IMR-90 (cell line): ENCODE measurements at regions not wholly inside any gene's neighbourhood (a gene's known extent, or its start where the extent isn't known, plus 50 kb on each side); places are given as distances from the start of the nearest gene placed in this dataset.

Source experiments
- ATAC-seq: fragments of 200-7000 bp; cut with Tn5 transposase; 2 replicates; pipeline ENCODE4 v1.9.1; 2020; ENCODE audit warnings: low read depth, mild to moderate bottlenecking, moderate library complexity
- BruUV-seq: library from RNA; stranded (reverse); fragments of 400-500 nt; replicated peaks from 2 replicates; lab custom pipeline; 2021; lab: Mats Ljungman, UMichigan
- CTCF ChIA-PET: fragments of 300-600 bp; formaldehyde crosslinking; extraction: SDS; loops from one replicate; lab custom pipeline; 2021; ENCODE audit warnings: antibody characterized with exemption; lab: Yijun Ruan, JAX
- POLR2A ChIA-PET: fragments of 300-600 bp; sonication (Branson Sonifier 250); formaldehyde crosslinking; loops from one replicate; lab custom pipeline; 2022; ENCODE audit warnings: antibody characterized with exemption; ENCODE audit not compliant: unreplicated experiment; lab: Charles Lee
- DNase-seq: peaks from one replicate; pipeline ENCODE4 v3.0.0; 2013
- H2AFZ ChIP-seq: replicated peaks from 2 replicates; pipeline ENCODE3; 2013; ENCODE audit warnings: low read length, mild to moderate bottlenecking; ENCODE audit not compliant: poor library complexity
- H2AK5ac ChIP-seq: 2 replicates; pipeline ENCODE4 v1.6.1; 2013; ENCODE audit warnings: low read depth, low read length, inconsistent platforms
- H2AK9ac ChIP-seq: replicated peaks from 2 replicates; pipeline ENCODE3; 2013; ENCODE audit warnings: mild to moderate bottlenecking, low read depth, low read length, moderate library complexity; ENCODE audit not compliant: poor library complexity
- H2BK120ac ChIP-seq: 2 replicates; pipeline ENCODE4 v1.6.1; 2013; ENCODE audit warnings: low read depth, low read length, inconsistent platforms
- H2BK15ac ChIP-seq: 3 replicates; pipeline ENCODE4 v1.6.1; 2013; ENCODE audit warnings: low read depth, low read length, inconsistent platforms
- H2BK20ac ChIP-seq: 2 replicates; pipeline ENCODE4 v1.6.1; 2013; ENCODE audit warnings: low read depth, mild to moderate bottlenecking, inconsistent platforms, low read length, moderate library complexity
- H2BK5ac ChIP-seq: 2 replicates; pipeline ENCODE4 v1.6.1; 2013; ENCODE audit warnings: mild to moderate bottlenecking, low read depth, low read length, inconsistent platforms; ENCODE audit not compliant: poor library complexity, severe bottlenecking
- H3K14ac ChIP-seq: replicated peaks from 2 replicates; pipeline ENCODE4 v1.6.1; 2013; ENCODE audit warnings: low read depth, low read length, inconsistent platforms
- H3K18ac ChIP-seq: 2 replicates; pipeline ENCODE4 v1.6.1; 2013; ENCODE audit warnings: low read depth, low read length, control low read depth
- H3K23ac ChIP-seq: 2 replicates; pipeline ENCODE4 v1.6.1; 2013; ENCODE audit warnings: low read depth, low read length, inconsistent platforms
- H3K27ac ChIP-seq: 2 replicates; pipeline ENCODE4 v1.5.1; 2013; ENCODE audit warnings: mild to moderate bottlenecking, control low read depth, low read length; ENCODE audit not compliant: insufficient read depth
- H3K27me3 ChIP-seq: 2 replicates; pipeline ENCODE4 v1.6.1; 2013; ENCODE audit warnings: low read length; ENCODE audit not compliant: control insufficient read depth, insufficient read depth
- H3K36me3 ChIP-seq: 2 replicates; pipeline ENCODE4 v1.6.1; 2013; ENCODE audit warnings: low read length, mixed read lengths; ENCODE audit not compliant: control insufficient read depth, insufficient read depth
- H3K4ac ChIP-seq: 2 replicates; pipeline ENCODE4 v1.6.1; 2013; ENCODE audit warnings: low read depth, low read length, inconsistent platforms
- H3K4me1 ChIP-seq: 2 replicates; pipeline ENCODE4 v1.6.1; 2013; ENCODE audit warnings: low read length, mixed read lengths; ENCODE audit not compliant: control insufficient read depth, insufficient read depth
- H3K4me2 ChIP-seq: 2 replicates; pipeline ENCODE4 v1.6.1; 2013; ENCODE audit warnings: low read depth, mild to moderate bottlenecking, control low read depth, low read length, moderate library complexity
- H3K4me3 ChIP-seq: 2 replicates; pipeline ENCODE4 v1.5.1; 2013; ENCODE audit warnings: low read depth, mild to moderate bottlenecking, control low read depth, low read length, moderate library complexity; ENCODE audit not compliant: insufficient read depth
- H3K56ac ChIP-seq: 2 replicates; pipeline ENCODE4 v1.6.1; 2013; ENCODE audit warnings: low read length, inconsistent platforms; ENCODE audit not compliant: insufficient read depth; ENCODE audit errors: extremely low read depth
- H3K79me1 ChIP-seq, 2 experiments: 2 replicates each; pipeline ENCODE4 v1.6.1; 2013; ENCODE audit warnings: low read length in 2 of 2, inconsistent platforms in 1 of 2, low read depth in 1 of 2
- H3K9ac ChIP-seq: 2 replicates; pipeline ENCODE4 v1.6.1; 2013; ENCODE audit warnings: low read depth, low read length, control low read depth
- H3K9me1 ChIP-seq: 2 replicates; pipeline ENCODE4 v1.6.1; 2013; ENCODE audit warnings: low read length, inconsistent platforms; ENCODE audit not compliant: insufficient read depth
- H3K9me3 ChIP-seq: 2 replicates; pipeline ENCODE4 v1.6.1; 2013; ENCODE audit warnings: low read length; ENCODE audit not compliant: control insufficient read depth, insufficient read depth
- H4K20me1 ChIP-seq: 2 replicates; pipeline ENCODE4 v1.6.1; 2013; ENCODE audit warnings: low read length, inconsistent platforms; ENCODE audit not compliant: insufficient read depth
- H4K5ac ChIP-seq: 2 replicates; pipeline ENCODE4 v1.6.1; 2013; ENCODE audit warnings: mild to moderate bottlenecking, low read depth, low read length, control low read depth
- H4K8ac ChIP-seq, 2 experiments: 2 replicates each; pipeline ENCODE4 v1.6.1; 2013; ENCODE audit warnings: low read depth in 2 of 2, low read length in 2 of 2, control low read depth in 1 of 2, inconsistent platforms in 1 of 2
- H4K91ac ChIP-seq: 2 replicates; pipeline ENCODE4 v1.6.1; 2013; ENCODE audit warnings: low read depth, low read length, inconsistent platforms; ENCODE audit not compliant: insufficient read depth
- BHLHE40 ChIP-seq: fragments of 150-350 bp; IDR thresholded peaks from 2 replicates; pipeline ENCODE4 v1.6.1; 2016; ENCODE audit warnings: mild to moderate bottlenecking, low read depth, low read length
- CEBPB ChIP-seq: IDR thresholded peaks from 2 replicates; pipeline ENCODE4 v1.6.1; 2012; ENCODE audit warnings: low read depth, low read length, improper control_type of control experiment
- CHD1 ChIP-seq: IDR thresholded peaks from 2 replicates; pipeline ENCODE4 v1.6.1; 2012; ENCODE audit warnings: low read depth, low read length, improper control_type of control experiment
- CTCF ChIP-seq: conservative IDR thresholded peaks from 2 replicates; pipeline ENCODE4 v1.5.1; 2012; ENCODE audit warnings: mild to moderate bottlenecking, low read depth, low read length, improper control_type of control experiment
- ELK1 ChIP-seq: fragments of 150-350 bp; IDR thresholded peaks from 2 replicates; pipeline ENCODE4 v1.6.1; 2016; ENCODE audit warnings: low read depth, mild to moderate bottlenecking, low read length, moderate library complexity, borderline replicate concordance
- FOS ChIP-seq: fragments of 150-350 bp; IDR thresholded peaks from 2 replicates; pipeline ENCODE4 v1.6.1; 2016; ENCODE audit warnings: low read depth, low read length
- MAFK ChIP-seq: IDR thresholded peaks from 2 replicates; pipeline ENCODE4 v1.6.1; 2012; ENCODE audit warnings: low read depth, low read length, improper control_type of control experiment
- MAZ ChIP-seq: IDR thresholded peaks from 2 replicates; pipeline ENCODE4 v1.6.1; 2012; ENCODE audit warnings: low read depth, mild to moderate bottlenecking, low read length, improper control_type of control experiment, moderate library complexity, borderline replicate concordance
- MXI1 ChIP-seq: IDR thresholded peaks from 2 replicates; pipeline ENCODE4 v1.6.1; 2012; ENCODE audit warnings: low read depth, mild to moderate bottlenecking, low read length, moderate library complexity, borderline replicate concordance
- NFE2L2 ChIP-seq: fragments of 150-350 bp; IDR thresholded peaks from 2 replicates; pipeline ENCODE4 v1.6.1; 2016; ENCODE audit warnings: low read depth, mild to moderate bottlenecking, low read length
- POLR2A ChIP-seq: IDR thresholded peaks from 2 replicates; pipeline ENCODE4 v1.6.1; 2012; ENCODE audit warnings: mild to moderate bottlenecking, low read depth, low read length
- RAD21 ChIP-seq: IDR thresholded peaks from 2 replicates; pipeline ENCODE4 v1.6.1; 2012; ENCODE audit warnings: low read length, improper control_type of control experiment
- RCOR1 ChIP-seq: IDR thresholded peaks from 2 replicates; pipeline ENCODE4 v1.6.1; 2012; ENCODE audit warnings: mild to moderate bottlenecking, low read length, improper control_type of control experiment; ENCODE audit not compliant: insufficient replicate concordance
- RFX5 ChIP-seq: IDR thresholded peaks from 2 replicates; pipeline ENCODE4 v1.8.0; 2012; ENCODE audit warnings: low read depth, mild to moderate bottlenecking, low read length, moderate library complexity
- SMC3 ChIP-seq: fragments of 150-350 bp; IDR thresholded peaks from 2 replicates; pipeline ENCODE4 v1.6.1; 2016; ENCODE audit warnings: low read depth, mild to moderate bottlenecking, antibody characterized with exemption, low read length, moderate library complexity
- USF2 ChIP-seq: fragments of 150-350 bp; IDR thresholded peaks from 2 replicates; pipeline ENCODE4 v1.6.1; 2017; ENCODE audit warnings: mild to moderate bottlenecking, antibody characterized with exemption, low read length, low read depth
- WGBS, 2 experiments: methylation state at CpG; one replicate each; pipeline versions ENCODE4 v1.1.5 to v1.1.7; 2013; ENCODE audit warnings: missing lambda C conversion rate in 2 of 2; ENCODE audit not compliant: insufficient read length in 1 of 2; ENCODE audit errors: extremely low coverage in 2 of 2; 5-methylcytosine and 5-hydroxymethylcytosine counted together
- dilution Hi-C: fragments of 300-500 bp; cut with HindIII; formaldehyde crosslinking; loops from one replicate; pipeline ENCODE4 v1.14.3; 2018; ENCODE audit warnings: low sequenced_read_pairs; ENCODE audit not compliant: unreplicated experiment
- in situ Hi-C: fragments of 300-500 bp; cut with MboI; formaldehyde crosslinking; loops from 3 replicates; pipeline ENCODE4 v1.14.3; 2019; ENCODE audit warnings: low sequenced_read_pairs, inconsistent platforms, mixed read lengths
- intact Hi-C: fragments of 100-400 bp; cut with micrococcal nuclease; formaldehyde crosslinking; loops from 2 replicates; pipeline ENCODE4 v1.10.0; 2022

- Histone ChIP-seq H3K4me3 (no peak overlapping the region), H2BK120ac (no peak overlapping the region), H4K5ac (no peak overlapping the region), H2AK5ac (no peak overlapping the region), H3K79me1 (no peaks in the 10 kb centered on the region), H2BK15ac (no peak overlapping the region), H3K4me1 (no peaks in the 10 kb centered on the region), H3K27me3 (peaks cover 24% of the 10 kb centered on the region), H3K4ac (no peak overlapping the region), H4K91ac (no peak overlapping the region), H3K14ac (no peak overlapping the region), H4K20me1 (no peaks in the 10 kb centered on the region), H3K27ac (no peak overlapping the region), H4K8ac (no peak overlapping the region), H3K9me3 (no peaks in the 10 kb centered on the region), H3K56ac (no peak overlapping the region), H3K9me1 (peaks cover 2% of the 10 kb centered on the region; the same call in 1 of the 2 replicates), H2BK5ac (no peak overlapping the region), H2BK20ac (no peak overlapping the region), H3K23ac (no peak overlapping the region), H3K18ac (no peak overlapping the region), H2AK9ac (no peak overlapping the region), H3K36me3 (no peaks in the 10 kb centered on the region), H3K4me2 (no peak overlapping the region), H3K9ac (no peak overlapping the region), H2AFZ (no peak overlapping the region)
- ChIA-PET POLR2A (no interaction called here), CTCF (interaction anchor here (0.6 to 0.8 kb wide), 2 partner anchors 10 to 221 kb away, joined by 3 read pairs; no protein-coding TSS in a partner anchor)
- in situ Hi-C loops (no loop called here), intact Hi-C loops (no loop called here), dilution Hi-C loops (no loop called here)
- ATAC-seq (no peak), DNase-seq (no peak)
- TF ChIP-seq SMC3, result no peak
- no peak for TF ChIP-seq CHD1
- TF ChIP-seq RFX5, result no peak
- TF ChIP-seq FOS, result no peak
- no peak for TF ChIP-seq CEBPB
- TF ChIP-seq MXI1, result no peak
- no peak for TF ChIP-seq MAZ
- TF ChIP-seq POLR2A, result no peak
- no peak for TF ChIP-seq ELK1
- TF ChIP-seq NFE2L2, result no peak
- no peak for TF ChIP-seq RAD21
- TF ChIP-seq MAFK, result no peak
- TF ChIP-seq CTCF, result no peak
- TF ChIP-seq USF2, result no peak
- no peak for TF ChIP-seq RCOR1
- TF ChIP-seq BHLHE40, result no peak
- WGBS, 2 experiments, result no CpG with 5 or more reads among the region's 2 CpGs
- no TSS peak for BruUV-seq
Measured at GRCh38 chr2:235373171-235373570, 120.7 kb upstream of the AGAP1 start.
